Stimulated activated CD8-positive, alpha-beta memory T cell treated with anti-CD3 and anti-CD28 coated beads, Interleukin-4, amount 100 ng/mL, for 48 hours (primary cell): ENCODE measurements at regions not wholly inside any gene's neighbourhood (a gene's known extent, or its start where the extent isn't known, plus 50 kb on each side); places are given as distances from the start of the nearest gene placed in this dataset.
A peak's percentile ranks its signal among the peaks of the same experiment; 100 is the strongest.
"Not testable (repeated sequence)": the region's sequence is repeated elsewhere in the genome, so short reads cannot be mapped to it uniquely, and the experiment has no call there.

Experiments used
- DNase-seq: peaks from one replicate; pipeline ENCODE4 v3.0.0-alpha.2; 2020

DNA sequence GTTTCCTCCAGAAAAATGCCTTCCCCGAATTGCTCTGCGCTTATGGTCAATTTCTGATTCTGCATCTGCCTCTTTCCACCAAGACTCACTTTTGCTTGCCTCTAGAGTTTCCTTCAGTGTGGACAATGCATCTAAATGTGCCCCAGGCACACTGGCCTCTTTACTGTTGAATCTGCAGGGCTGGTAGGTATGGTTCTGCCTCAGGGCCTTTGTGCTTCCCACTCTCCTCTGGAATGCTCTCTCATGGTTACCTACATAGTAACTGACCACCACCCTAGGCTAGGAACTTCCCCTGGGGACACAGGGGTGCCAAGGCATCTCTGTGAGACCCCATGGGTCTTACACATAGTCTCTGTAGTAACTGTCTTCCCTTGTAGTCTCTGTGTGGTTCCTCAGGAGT, 1258.6 kb downstream of the CDH12 start:
- DNase-seq: no peak

DNA sequence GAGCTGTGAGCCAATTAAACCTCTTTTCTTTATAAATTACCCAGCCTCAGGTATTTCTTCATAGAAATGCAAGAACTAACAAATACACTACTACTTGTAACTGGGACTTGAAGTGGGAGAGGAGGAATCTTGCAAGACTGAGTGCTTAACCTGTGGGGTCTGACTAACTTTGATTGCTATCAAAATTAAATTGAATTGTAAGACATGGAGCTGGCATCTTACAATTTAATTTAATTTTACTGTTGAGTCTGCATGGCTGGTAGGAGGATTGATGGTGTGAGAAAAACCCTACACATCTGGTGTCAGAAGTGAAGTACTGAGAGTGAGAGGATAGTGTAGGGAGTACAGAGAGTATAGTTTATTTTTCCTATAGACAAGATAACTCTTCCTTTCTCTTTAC, 1259.9 kb downstream of the CDH12 start:
- no peak for DNase-seq

DNA sequence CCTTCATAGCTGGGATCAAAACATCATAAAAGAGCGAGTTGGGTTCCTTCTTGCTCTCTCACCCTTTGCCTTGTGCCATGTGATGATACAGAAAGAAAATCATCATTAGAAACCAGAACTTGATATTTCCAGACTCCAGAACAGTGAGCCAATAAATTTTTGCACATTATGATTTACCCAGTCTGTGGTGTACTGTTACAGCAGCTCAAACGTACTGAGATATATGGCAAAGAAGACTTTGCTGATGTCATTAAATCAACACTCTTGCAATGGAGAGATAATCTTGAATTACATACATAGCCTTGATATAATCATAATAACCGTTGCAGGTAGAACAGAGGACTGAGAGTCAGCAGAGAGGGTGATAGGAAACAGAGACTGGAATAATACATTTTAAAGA, 1271.6 kb downstream of the CDH12 start:
- no peak for DNase-seq

DNA sequence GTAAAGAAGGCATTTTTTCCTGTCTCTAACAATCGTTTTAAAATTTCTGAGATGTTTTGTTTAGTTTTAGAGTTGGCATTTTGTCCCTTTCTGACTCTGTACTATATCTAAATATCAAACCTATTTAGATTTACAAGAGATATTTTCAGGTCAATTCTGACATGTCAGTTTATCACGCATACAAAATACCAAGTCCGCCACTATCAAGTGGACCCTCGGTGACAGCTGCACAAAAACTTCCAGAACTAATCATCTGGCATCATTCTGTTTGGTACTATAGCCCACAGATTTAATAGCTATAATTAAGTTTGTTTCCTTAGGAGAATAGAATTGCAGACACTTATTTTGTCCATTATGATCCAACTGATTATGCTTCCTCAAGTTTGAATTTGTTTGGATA, 1278.2 kb downstream of the CDH12 start:
- no peak for DNase-seq

DNA sequence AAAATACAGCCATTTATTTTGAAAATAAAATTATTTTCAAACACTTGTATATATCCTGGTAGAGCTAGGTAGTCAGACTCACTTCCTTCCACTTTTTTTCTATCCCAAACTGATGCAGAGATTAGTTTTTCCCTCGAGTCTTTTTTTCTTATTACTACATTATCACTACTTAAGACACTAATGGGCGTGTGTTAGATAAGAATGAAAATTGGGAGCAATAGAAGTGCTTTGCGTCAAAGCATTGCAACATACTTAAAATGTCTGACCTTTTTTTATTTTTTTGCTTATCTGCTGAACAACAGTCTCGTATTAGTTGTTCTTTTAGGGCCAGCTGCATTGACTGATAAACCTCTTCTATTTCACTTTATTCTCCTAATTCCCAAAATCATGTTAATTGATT, 1278.7 kb downstream of the CDH12 start:
- no peak for DNase-seq

DNA sequence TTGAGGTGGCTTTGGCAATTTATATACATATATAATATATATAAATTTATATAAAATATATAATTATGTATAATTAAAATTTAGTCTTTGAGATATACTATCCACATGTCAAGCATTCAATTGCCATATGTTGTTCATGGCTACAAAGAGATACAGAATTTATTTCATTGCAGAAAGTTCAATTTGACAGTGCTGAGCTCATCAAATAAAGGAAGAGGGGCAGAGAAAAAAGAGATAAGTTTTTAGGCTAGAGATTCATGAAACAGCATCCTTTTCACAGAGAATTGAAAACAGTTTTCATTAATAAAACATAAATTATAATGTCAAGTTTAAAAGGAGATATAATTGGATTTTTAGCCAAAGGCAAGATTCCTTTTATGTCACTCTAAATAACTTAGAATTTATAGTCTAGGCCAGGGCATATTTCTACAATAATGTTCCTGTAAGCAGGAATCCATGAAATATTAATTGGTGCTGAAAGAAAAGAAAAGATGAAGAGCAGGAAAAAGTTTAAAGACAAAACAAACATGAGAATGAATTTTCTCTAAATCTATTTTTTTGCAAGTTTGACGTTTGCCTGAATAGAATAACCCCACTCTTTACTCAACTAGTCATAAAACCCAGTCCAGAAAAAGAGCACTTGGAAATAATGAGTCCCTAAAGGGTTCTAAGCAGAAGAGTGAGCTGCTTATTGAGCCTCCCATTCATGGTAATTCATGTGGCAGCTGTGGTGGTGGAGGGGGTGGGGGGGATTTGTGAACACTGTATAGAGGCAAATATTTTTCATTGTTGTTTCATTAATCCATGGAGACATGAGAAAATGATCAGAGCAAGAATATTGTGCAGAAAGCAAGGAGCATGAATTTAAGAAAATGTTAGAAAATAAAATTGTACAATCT, 1279.5 kb downstream of the CDH12 start:
- no peak for DNase-seq

DNA sequence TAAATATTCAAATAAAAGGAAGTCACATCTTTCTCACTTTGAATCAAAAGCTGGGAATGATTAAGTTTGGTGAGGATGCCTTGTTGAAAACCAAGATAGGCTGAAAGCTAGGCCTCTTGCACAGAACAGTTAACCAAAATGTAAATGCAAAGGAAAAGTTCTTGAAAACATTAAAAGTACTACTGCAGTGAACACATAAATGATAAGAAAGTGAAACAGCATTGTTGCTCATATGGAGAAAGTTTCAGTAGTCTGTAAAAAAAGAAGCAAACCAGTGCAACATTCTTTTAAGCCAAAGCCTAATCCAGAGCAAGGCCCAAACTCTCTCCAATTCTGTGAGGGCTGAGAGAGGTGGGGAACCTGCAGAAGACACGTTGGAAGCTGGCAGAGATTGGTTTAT, 1281.9 kb downstream of the CDH12 start:
- DNase-seq: not testable (repeated sequence)

DNA sequence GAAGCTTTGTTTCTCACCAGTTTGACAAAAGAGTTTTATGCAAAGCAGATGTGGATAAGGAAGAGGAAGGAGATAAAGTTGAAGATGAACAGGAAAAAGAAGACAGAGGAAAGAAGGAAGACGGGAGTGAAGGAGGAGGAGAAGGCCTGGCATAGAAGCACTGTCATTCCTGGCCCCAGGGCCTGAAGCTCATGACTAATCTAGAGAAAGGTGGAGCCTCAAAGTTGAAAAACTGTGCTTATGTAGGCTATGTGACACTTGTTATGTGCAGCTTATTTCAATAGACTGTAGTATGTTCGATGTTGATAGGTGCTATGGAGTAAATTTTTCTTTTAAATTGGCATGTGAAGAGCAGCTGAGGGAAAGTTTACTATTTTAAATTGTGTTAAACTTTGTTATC, 1294.0 kb downstream of the CDH12 start:
- not testable (repeated sequence) for DNase-seq

DNA sequence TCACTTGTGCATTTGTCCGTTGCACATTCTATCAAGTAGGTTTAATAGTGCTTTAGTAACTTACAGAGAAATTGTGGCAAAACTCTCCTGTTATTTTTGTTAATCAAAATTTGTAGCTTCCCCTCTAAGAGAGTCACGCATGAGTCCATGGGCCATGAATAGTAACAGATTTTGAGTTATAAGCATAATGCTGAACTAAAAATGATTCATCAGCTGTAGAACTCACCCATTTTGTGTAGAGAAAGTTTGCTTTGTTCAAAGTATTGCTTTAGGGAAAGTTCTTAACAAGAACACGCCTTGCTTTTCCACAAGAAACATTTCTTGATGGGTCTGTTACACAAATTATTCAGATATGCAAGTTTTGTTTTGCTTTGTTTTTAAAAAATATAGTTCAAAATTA, 1300.9 kb downstream of the CDH12 start:
- not testable (repeated sequence) for DNase-seq

DNA sequence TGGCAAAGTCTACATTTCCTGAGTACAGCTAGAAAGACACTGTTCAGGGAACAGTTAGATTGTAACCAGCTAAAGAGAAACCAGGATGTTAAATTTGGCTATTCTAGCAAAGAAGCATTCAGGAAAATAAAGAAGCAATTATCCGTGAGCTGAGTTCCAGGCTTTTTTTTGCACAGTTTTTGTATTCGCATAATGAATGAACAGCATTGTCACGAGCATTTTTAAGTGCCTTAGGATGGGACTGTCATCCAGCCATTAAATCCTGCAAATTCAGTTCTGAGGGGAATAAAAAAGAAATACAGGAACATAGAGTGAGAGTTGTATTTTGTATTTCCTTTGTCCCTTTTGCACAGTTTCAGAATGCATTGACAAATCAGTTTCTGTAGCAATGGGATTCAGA, 1302.2 kb downstream of the CDH12 start:
- not testable (repeated sequence) for DNase-seq

DNA sequence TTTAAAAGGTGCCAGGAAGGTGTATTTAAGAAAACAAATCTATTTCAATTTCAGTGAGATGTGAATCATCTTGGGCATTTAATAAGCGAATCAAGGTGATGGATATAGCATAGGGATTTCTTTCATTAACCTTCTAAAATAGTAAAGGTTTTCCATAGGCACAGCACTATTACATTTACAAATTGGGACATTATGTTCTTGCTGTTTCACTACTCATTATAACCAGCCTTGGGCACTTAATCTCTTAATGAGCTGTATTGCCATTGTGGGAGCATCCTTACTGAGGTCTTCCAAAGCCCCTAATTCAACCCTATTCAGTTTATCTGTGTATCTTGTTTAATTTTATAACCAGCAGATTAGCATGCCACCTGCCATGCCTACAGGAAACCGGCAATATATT, 1305.5 kb downstream of the CDH12 start:
- not testable (repeated sequence) for DNase-seq

DNA sequence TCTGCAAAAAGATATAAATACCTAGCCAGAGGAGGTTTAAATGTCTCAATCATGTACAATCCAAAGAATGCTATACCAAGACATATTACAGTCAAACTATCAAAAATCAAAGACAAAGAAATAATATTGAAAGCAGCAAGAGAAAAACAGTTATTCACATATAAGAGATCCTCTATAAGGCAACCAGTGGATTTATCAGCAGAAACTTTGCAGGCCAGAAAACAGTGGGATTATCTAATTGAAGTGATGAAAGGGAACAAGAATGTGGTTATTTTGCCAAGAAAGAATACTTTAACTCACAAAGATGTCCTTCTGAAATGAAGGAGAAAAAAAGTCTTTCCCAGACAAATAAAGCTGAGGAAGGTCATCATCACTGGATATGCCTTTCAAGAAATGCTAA, 1318.0 kb downstream of the CDH12 start:
- not testable (repeated sequence) for DNase-seq

DNA sequence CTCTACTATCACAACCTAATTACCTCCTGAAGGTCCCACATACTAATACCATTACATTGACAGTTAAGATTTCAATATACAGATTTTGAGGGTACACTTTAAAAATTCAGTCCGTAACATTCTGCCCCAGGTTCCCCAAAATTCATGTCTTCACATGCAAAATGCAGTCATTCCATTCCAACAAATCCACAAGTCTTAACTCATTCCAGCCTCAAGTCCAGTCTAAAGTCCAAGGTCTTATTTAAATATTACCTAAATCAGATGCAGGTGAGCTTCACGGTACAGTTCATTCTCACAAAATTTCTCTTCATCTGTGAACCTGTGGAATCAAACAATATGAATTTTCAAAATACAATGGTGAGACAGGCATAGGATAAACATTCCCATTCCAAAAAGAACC, 1332.0 kb downstream of the CDH12 start:
- not testable (repeated sequence) for DNase-seq

DNA sequence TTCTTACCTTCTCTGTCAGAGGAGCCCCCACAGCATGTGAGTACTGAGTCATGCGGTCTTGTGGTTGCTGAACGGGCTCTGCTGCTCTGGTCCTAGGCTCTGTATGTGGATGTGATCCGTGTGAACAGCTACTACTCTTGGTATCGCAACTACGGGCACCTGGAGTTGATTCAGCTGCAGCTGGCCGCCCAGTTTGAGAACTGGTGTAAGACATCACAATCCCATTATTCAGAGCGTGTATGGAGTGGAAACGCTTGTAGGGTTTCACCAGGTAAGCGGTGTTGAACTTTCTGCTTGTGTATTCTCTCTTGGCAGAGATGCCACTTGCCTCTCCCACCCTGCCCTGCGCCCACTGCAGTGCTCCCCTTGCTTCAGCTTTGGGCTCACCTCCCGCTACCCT, 1356.2 kb downstream of the CDH12 start:
- DNase-seq: not testable (repeated sequence)

DNA sequence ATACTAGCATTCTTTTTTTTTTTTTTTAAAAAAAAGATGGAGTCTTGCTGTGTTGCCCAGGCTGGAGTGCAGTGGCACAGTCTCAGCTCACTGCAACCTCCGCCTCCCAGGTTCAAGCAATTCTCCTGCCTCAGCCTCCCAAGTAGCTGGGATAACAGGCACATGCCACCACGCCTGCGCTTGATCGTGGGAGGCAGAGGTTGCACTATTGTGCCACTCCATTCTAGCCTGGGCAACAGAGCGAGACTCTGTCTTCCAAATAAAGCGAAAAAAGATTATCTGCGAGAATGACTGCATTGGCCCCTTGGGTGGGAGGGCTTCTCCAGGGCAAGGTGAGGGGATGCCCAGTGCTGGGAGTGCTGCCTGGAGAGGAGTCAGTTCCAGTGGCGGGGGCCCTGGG, 1357.1 kb downstream of the CDH12 start:
- DNase-seq: not testable (repeated sequence)

DNA sequence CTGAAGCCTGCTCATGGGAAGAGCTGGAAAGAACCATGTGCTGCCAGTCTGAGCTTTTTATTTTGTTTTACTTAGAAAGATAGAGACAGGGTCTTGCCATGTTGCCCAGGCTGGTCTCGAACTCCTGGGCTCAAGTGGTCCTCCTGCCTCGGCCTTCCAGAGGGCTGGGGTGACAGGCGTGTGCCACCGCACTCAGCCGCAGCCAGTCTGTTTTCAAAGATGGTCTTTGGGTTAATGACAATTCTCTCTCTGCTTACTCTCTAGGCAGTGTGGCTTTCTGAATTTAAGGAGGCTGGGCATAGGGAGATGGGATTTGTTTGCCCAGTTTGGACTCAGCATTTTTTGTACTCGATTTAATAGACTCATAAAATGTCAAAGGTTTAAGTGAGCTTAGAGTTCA, 1357.9 kb downstream of the CDH12 start:
- not testable (repeated sequence) for DNase-seq

DNA sequence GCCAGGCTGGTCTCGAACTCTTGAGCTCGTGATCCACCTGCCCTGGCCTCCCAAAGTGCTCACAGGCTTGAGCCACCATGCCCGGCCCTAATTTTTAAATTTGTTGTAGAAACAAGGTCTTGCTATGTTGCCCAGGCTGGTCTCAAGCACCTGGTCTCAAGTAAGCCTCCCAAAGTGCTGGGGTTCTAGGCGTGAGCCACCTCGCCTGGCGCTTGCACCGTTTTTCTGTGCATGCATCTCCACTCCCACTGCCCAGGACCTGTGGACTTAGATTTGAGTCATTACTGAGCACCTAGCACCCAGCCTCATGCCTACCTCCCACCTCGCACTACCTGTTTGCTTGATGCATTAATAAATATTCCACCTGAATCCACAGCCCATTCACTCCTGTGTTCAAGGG, 1359.1 kb downstream of the CDH12 start:
- not testable (repeated sequence) for DNase-seq

DNA sequence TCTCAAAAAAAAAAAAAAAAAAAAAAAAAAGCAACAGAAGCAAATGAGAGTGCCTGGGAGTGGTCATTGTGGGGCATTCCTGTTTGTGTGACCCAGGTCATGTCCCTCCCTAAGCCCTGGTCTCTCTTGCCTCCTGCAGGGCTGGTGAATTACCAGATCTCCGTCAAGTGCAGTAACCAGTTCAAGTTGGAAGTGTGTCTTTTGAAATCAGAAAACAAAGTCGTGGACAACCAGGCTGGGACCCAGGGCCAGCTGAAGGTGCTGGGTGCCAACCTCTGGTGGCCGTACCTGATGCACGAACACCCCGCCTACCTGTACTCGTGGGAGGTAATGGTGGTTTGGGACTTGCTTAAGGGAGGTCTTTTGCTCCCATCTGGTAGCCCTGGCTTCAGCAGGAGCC, 1362.0 kb downstream of the CDH12 start:
- not testable (repeated sequence) for DNase-seq

DNA sequence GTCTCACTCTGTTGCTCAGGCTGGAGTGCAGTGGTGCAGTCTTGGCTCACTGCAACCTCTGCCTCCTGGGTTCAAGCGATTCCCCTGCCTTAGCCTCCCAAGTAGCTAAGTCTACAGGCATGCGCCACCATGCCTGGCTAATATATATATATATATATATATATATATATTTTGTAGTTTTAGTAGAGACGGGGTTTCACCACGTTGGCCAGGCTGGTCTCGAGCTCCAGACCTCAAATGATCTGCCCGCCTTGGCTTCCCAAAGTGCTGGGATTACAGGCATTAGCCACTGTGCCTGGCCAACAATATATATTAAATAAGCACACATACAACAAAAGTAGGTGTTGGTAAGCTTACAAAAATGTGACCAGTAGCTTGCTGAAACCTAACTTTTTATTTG, 1364.3 kb downstream of the CDH12 start:
- DNase-seq: not testable (repeated sequence)

DNA sequence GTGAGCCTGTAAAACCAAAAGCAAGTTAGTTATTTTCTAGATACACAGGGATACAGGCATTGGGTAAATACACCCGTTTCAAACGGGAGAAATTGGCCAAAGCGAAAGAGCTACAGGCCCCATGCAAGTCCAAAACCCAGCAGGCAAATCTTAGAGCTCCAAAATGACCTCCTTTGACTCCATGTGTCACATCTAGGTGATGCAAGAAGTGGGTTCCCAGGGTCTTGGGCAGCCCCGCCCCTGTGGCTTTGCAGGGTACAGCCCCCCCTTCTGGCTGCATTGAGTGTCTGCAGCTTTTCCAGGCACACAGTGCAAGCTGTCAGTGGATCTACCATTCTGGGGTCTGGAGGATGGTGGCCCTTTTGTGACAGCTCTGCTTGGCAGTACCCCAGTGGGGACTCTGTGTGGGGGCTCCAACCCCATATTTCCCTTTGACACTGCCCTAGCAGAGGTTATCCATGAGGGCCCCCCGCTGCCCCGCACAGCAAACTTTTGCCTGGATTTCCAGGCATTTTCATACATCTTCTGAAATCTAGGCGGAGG, 1367.6 kb downstream of the CDH12 start:
- DNase-seq: peak; percentile 67

DNA sequence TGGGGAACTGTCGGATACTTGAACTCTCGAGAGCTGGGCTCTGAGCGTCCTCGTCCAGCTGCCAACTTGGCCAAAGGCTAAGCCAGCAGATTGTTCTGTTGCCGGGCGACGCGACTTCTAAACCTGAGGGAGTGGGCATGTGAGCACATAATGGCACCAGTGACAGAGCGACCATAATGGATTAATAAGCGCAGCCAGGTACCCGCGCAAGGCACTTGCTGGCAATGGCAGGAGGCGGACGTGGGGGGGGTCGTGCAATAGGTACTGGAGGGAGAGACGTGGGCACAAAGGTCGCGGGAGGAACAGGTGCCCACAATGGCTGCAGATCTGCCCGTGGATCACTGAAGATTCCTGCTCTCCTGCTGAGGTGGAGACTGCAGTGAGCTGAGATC, 1368.7 kb downstream of the CDH12 start:
- not testable (repeated sequence) for DNase-seq

DNA sequence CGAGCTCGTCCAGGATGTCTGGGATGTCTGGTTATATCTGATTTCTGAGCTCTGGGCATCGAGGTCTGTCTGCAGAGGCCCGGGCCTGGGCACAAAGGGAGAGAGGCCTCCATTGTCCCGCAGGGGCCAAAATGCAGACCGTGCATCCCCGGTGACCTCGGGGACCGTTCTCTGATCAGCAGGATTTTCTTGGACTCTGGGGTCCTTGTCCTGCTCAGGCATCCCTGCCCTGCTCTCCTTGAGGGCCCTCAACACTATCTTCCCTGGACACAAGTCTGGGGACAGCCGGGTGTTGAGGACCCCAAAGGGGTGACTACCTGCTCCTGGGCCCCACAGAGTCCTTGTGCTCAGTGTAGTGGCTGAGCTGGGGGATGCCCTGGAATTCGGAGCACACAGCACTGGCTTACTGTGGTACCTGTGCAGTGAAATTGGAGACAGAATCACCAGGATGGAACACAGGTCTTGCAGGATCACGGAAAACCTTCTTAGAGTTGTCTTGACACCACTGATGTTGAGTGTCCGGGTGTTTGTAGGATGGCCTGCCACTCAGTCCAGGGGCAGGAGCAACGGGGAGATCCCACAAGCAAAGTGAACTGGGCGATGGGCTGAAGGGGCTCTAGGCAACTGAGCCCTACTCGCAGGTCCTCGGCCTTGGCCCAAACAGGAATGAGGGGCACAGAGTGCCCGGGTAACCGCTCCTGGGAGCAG, 1369.2 kb downstream of the CDH12 start:
- DNase-seq: not testable (repeated sequence)

DNA sequence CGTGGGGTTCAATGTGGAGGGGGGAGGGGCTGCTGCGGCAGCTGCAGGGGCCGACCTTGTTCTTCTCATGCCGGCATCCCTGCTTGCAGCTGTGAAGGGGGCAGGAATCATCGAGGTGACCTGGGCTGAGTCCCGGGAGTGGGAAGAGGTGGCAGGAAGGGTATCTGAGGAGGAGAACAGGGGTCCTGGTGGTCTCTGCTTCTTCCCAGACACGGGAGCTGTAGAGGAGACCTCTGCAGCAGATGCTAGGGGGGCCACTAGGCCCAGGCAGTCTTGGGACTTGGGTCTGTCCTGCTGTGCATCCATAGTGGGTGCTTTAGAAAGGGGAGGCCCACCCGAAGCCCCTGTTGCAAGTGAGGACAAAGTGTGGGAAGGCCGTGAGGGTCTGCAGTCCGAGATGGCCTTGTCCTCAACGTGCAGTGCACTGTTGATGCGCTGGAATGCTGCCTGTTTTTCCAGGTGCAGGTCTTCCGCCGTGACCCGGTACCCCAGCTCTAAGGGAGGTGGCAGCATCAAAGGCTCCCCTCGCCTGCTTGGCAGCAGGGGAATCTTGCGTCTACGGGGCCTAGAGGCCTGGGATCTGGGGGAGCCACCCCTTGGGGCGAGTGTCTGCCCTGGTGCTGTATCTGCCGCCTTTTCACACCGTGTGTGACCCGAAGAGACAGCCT, 1370.0 kb downstream of the CDH12 start:
- DNase-seq: not testable (repeated sequence)
